ENCODE measurements at regions not wholly inside any gene's neighbourhood (a gene's known extent, or its start where the extent isn't known, plus 50 kb on each side); places are given as distances from the start of the nearest gene placed in this dataset.

DNA sequence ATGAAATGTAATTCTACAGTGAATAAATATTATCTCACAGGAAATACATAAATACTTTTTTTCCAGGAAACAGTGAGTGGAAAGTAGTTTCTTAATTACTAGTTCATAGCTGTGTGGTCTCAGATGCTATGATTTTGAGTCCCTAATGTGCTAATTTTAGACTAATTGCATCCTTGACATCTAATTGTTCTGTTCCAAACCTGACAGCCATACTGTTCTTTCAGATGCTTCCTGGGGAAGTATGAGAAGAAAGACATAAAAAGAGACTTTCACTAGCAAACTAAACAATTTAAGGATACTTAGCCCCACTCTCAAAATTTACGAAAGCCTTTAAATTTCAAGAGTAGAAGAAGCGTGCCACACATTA is 350.9 kb upstream of the CDH20 start:
- Mint-ChIP-seq H3K27ac (no peak overlapping the region), H3K36me3 (ENCODE audit: low read depth) (no peaks in the 10 kb centered on the region), H3K27me3 (ENCODE audit: low read depth) (no peaks in the 10 kb centered on the region), H3K9me3 (no peaks in the 10 kb centered on the region), H3K4me1 (ENCODE audit: low read depth) (no peaks in the 10 kb centered on the region), H3K4me3 (no peak overlapping the region)
- CTCF ChIA-PET, result no interaction called here
- DNase-seq, result no peak
- intact Hi-C loops (cut with micrococcal nuclease), result no loop called here

DNA sequence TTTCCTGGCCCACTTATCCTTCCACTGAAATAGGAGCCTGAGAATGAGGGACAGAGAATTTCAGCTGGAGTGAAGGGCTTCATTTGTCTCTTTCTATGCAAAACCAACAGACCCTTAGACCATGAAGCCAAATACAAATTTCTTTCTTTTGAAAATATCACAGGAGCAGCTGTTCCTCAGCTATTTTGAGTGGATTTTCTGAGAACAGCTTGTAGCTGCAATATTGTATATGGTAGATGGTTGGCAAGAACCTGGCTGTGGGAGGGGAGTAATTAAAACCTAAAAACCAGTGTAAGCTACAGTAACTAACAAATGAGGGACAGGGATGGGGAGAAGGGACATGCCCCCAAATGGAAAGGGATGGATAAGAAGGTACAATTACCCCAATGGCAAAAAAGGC is 350.3 kb upstream of the CDH20 start:
- CTCF ChIA-PET, result interaction anchor here (1.0 kb wide), 1 partner anchor 15 kb away, joined by 3 read pairs; no protein-coding TSS in a partner anchor
- no peaks in the 10 kb centered on the region for H3K9me3 Mint-ChIP-seq
- H3K4me3 Mint-ChIP-seq, result no peak overlapping the region
- H3K4me1 Mint-ChIP-seq (ENCODE audit: low read depth), result no peaks in the 10 kb centered on the region
- H3K27ac Mint-ChIP-seq, result no peak overlapping the region
- no peaks in the 10 kb centered on the region for H3K27me3 Mint-ChIP-seq (ENCODE audit: low read depth)
- intact Hi-C loops (cut with micrococcal nuclease), result no loop called here
- DNase-seq, result no peak
- no peaks in the 10 kb centered on the region for H3K36me3 Mint-ChIP-seq (ENCODE audit: low read depth)

DNA sequence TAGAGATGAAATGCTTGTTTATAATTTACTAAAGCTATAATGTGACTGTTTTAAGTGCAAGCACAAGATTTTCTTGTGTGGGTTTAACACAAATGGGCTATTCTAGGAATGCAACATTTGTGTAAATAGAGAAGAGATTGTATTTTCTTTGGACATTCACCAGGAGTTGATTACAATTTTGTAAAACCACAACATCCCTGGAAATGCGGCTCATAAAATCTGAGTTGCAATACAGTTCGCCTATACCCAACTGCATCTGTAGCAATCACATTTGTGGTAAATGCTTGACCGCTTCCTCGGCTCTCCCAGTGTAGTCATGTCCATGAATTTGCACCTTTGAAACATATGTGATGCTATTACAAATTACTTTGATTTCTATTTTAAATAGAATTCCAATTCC is 348.7 kb upstream of the CDH20 start:
- no peaks in the 10 kb centered on the region for H3K9me3 Mint-ChIP-seq
- H3K27ac Mint-ChIP-seq, result no peak overlapping the region
- CTCF ChIA-PET, result no interaction called here
- intact Hi-C loops (cut with micrococcal nuclease), result no loop called here
- H3K27me3 Mint-ChIP-seq (ENCODE audit: low read depth), result no peaks in the 10 kb centered on the region
- DNase-seq, result no peak
- H3K4me3 Mint-ChIP-seq, result no peak overlapping the region
- no peaks in the 10 kb centered on the region for H3K4me1 Mint-ChIP-seq (ENCODE audit: low read depth)
- H3K36me3 Mint-ChIP-seq (ENCODE audit: low read depth), result no peaks in the 10 kb centered on the region

DNA sequence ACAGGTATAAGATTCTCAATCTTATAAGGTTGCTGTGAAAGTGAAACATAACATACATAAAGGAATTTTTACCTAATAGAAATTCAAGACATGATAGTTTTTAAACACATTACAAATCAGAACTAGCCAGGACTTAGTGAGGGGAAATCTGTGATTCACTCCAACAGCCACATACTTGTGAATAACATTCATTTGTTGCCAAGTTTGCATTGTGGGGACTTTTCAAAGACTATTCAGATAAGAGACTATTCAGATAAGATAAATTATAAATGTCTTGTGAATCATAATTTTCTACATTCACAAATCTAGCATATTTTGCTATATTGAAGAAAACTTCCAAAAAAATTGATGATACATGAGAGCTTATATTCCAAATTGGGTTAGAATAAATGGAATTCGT is 345.3 kb upstream of the CDH20 start:
- CTCF ChIA-PET, result no interaction called here
- H3K4me1 Mint-ChIP-seq (ENCODE audit: low read depth), result no peaks in the 10 kb centered on the region
- H3K27ac Mint-ChIP-seq, result no peak overlapping the region
- DNase-seq, result no peak
- intact Hi-C loops (cut with micrococcal nuclease), result no loop called here
- H3K36me3 Mint-ChIP-seq (ENCODE audit: low read depth), result no peaks in the 10 kb centered on the region
- peaks cover 1% of the 10 kb centered on the region for H3K9me3 Mint-ChIP-seq
- H3K27me3 Mint-ChIP-seq (ENCODE audit: low read depth), result no peaks in the 10 kb centered on the region
- H3K4me3 Mint-ChIP-seq, result no peak overlapping the region

DNA sequence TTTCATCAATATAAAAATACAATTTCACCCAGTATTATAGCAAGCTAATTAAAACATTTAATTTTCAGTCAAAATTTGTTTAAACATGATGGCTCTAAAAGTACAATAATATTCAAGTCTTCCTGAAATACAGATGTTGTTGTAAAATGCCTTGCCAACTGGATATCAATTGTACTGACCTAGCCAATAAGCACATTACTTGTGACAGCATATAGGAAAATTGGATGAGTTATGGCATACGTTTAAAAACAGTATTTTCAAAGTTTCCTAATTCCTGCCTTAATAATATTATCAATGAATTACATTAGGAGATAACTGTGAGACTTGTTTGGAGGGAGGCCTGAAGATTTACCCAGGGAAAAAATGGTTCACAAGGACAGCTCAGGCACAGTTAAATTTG is 336.9 kb upstream of the CDH20 start:
- no peaks in the 10 kb centered on the region for H3K27me3 Mint-ChIP-seq (ENCODE audit: low read depth)
- intact Hi-C loops (cut with micrococcal nuclease), result no loop called here
- CTCF ChIA-PET, result no interaction called here
- no peak overlapping the region for H3K4me3 Mint-ChIP-seq
- H3K9me3 Mint-ChIP-seq, result peaks cover 10% of the 10 kb centered on the region
- H3K27ac Mint-ChIP-seq, result no peak overlapping the region
- no peaks in the 10 kb centered on the region for H3K36me3 Mint-ChIP-seq (ENCODE audit: low read depth)
- no peaks in the 10 kb centered on the region for H3K4me1 Mint-ChIP-seq (ENCODE audit: low read depth)
- no peak for DNase-seq

DNA sequence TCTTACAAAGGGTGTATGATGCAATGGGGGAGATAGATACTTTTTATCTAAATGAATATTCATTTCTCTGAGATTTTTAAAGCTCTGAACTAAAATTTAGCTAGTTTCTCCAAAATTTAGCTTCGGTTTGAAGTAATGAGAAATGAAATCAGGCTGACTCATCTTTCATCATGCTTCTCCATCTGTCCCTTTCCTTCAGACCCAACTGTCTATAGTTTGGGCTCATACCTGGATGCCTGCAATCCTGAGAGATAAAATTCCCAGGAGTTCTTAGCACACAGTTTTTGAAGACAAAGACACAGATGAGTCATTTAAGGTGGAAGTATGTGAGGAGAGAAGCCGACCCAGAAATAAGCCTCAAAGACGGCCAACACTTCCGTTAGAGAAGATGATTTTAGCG is 336.4 kb upstream of the CDH20 start:
- no peak for DNase-seq
- no peaks in the 10 kb centered on the region for H3K4me1 Mint-ChIP-seq (ENCODE audit: low read depth)
- intact Hi-C loops (cut with micrococcal nuclease), result no loop called here

DNA sequence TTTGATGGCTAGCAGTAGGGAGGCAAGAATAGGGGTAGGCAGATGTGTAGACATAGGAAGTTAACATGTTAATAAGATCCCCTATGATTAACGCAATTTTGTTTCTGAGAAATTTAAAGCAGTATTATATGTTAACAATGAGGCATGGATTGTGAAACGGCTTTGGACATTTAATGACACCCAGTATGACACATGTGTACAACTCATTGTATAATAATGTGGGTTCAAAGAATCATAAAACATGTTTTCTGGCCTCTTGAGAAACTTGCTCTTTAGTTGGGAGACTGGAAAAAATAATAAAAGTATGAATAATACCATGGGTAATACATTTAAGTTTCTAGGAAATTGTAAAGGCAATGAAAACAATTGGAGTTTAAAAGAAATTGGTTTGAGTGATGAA is 332.1 kb upstream of the CDH20 start:
- Mint-ChIP-seq H3K27me3 (ENCODE audit: low read depth) (no peaks in the 10 kb centered on the region), H3K27ac (no peak overlapping the region), H3K9me3 (peaks cover 5% of the 10 kb centered on the region), H3K36me3 (ENCODE audit: low read depth) (no peaks in the 10 kb centered on the region), H3K4me1 (ENCODE audit: low read depth) (no peaks in the 10 kb centered on the region), H3K4me3 (no peak overlapping the region)
- CTCF ChIA-PET, result no interaction called here
- DNase-seq, result no peak
- intact Hi-C loops (cut with micrococcal nuclease), result no loop called here

More for the DNA sequence above, 336.4 kb upstream of the CDH20 start:
- Mint-ChIP-seq H3K36me3 (ENCODE audit: low read depth) (no peaks in the 10 kb centered on the region), H3K27ac (no peak overlapping the region), H3K9me3 (peaks cover 9% of the 10 kb centered on the region), H3K27me3 (ENCODE audit: low read depth) (no peaks in the 10 kb centered on the region), H3K4me3 (no peak overlapping the region)
- CTCF ChIA-PET, result no interaction called here

DNA sequence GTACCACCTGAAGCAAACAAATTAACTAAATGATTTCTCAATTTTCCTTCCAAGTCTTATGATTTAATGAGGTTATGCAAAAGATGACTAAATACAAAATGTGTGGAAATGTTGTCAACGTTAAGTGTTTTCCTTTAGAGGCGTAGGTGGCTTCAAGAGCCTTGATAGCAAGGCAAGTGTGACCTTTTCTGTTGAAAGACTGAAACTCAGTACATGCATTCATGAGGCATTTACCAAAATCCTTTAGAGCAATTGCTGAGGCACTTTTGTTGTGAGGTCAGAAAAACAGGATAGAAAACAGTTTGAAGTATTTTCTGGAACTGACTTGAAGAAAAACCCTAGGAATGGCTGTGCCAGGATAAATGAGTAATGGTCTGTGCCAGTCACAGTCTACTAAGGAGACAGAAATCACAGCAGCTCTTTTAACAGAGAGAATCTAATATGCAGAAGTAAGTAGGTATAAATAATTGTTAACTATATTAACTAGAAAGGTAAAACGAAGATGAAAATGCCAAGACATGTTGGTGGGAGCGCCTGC is 326.5 kb upstream of the CDH20 start:
- Mint-ChIP-seq H3K27me3 (ENCODE audit: low read depth) (no peaks in the 10 kb centered on the region), H3K4me1 (ENCODE audit: low read depth) (no peaks in the 10 kb centered on the region), H3K4me3 (no peak overlapping the region), H3K9me3 (peaks cover 3% of the 10 kb centered on the region), H3K27ac (no peak overlapping the region), H3K36me3 (ENCODE audit: low read depth) (no peaks in the 10 kb centered on the region)
- CTCF ChIA-PET, result no interaction called here
- intact Hi-C loops (cut with micrococcal nuclease), result no loop called here
- no peak for DNase-seq

DNA sequence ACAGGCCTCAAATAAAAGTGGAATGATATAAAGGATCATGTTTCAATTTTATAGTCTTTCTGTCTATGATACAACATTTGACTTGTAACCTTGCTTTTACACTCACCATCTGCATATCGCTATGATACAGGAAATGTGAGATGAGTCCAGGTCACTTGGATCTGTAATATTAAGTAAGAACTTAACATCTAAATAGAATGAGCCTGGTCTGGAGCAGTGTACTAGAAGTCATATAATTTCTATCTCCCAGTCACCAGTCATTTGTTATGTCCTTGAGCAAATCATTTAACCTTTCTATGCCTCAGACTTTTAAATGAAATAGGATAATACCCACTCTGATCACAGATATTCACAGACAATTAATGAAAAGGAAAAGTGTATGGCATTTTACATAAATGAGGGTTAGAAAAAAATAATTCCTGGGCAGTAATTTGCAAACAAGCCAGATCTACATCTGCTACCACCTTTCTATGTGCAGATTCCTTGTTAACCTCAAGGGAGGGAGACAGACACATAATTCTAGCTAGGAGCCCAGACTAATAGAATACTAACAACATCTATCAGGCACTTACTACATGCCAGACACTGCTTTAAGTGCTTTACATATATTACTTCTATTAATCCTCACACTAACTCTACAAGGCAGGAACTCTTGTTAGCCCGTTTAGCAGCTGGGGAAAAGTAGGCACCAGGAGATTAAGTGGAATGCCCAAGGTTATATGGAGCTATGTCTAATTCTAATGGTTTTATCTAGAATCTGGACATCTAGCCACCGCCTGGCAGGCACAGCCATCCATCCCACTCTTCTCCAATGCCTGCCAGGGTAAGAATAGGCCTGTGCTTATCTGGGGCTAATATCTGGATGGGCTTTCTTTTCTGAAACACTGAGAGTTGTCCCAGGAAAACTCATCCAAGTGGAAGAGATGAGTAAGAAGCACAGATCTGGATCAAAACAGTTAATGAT is 313.6 kb upstream of the CDH20 start:
- CTCF ChIA-PET, result no interaction called here
- intact Hi-C loops (cut with micrococcal nuclease), result no loop called here
- DNase-seq, result no peak
- Mint-ChIP-seq H3K27ac (no peak overlapping the region), H3K27me3 (ENCODE audit: low read depth) (no peaks in the 10 kb centered on the region), H3K4me1 (ENCODE audit: low read depth) (no peaks in the 10 kb centered on the region), H3K4me3 (no peak overlapping the region), H3K9me3 (peaks cover 4% of the 10 kb centered on the region), H3K36me3 (ENCODE audit: low read depth) (no peaks in the 10 kb centered on the region)

DNA sequence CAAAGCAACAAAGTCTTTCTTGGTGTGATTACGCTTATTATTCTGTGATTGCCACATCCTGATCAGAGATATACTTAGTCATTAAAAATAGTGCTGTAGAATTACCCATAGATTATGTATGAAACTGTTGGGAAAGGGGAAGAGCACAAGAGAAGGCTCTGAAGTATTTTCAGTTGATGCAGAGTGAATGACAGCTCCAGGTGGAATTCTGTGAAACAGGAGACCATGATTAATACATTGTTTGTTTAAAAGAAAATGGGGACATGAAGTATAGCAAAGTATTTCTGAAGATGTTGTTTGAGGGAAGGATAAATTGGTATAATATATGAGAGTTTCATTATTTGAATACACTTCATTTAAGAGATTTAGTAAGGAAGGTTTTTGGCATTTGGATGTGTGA is 307.6 kb upstream of the CDH20 start:
- Mint-ChIP-seq H3K27ac (no peak overlapping the region), H3K4me1 (ENCODE audit: low read depth) (no peaks in the 10 kb centered on the region), H3K4me3 (no peak overlapping the region), H3K9me3 (peaks cover 9% of the 10 kb centered on the region), H3K27me3 (ENCODE audit: low read depth) (no peaks in the 10 kb centered on the region), H3K36me3 (ENCODE audit: low read depth) (no peaks in the 10 kb centered on the region)
- CTCF ChIA-PET, result interaction anchor here (0.5 kb wide), 1 partner anchor 1106 kb away, joined by 4 read pairs; no protein-coding TSS in a partner anchor
- no peak for DNase-seq
- intact Hi-C loops (cut with micrococcal nuclease), result no loop called here

DNA sequence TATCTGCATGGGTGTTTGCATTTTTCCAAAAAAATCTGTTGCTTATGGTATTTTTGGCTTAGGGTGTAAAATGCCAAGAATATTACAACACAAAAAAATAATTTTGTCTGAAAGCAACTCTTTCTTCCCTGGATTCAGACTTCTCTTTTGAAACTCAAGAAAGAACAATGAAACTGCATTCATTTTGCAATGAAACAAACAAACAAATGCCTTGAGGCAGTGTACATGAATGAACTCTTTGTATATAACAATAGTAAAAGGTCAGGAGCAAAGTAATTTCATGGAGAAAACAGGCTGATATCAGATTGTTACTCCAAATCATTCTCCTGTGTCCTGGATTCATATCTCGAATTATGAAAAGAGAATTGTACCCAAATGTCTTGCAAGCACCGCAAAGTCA is 301.6 kb upstream of the CDH20 start:
- intact Hi-C loops (cut with micrococcal nuclease), result no loop called here
- Mint-ChIP-seq H3K4me1 (ENCODE audit: low read depth) (no peaks in the 10 kb centered on the region), H3K27ac (no peak overlapping the region), H3K27me3 (ENCODE audit: low read depth) (no peaks in the 10 kb centered on the region), H3K4me3 (no peak overlapping the region), H3K9me3 (peaks cover 5% of the 10 kb centered on the region), H3K36me3 (ENCODE audit: low read depth) (no peaks in the 10 kb centered on the region)
- CTCF ChIA-PET, result no interaction called here
- DNase-seq, result no peak

DNA sequence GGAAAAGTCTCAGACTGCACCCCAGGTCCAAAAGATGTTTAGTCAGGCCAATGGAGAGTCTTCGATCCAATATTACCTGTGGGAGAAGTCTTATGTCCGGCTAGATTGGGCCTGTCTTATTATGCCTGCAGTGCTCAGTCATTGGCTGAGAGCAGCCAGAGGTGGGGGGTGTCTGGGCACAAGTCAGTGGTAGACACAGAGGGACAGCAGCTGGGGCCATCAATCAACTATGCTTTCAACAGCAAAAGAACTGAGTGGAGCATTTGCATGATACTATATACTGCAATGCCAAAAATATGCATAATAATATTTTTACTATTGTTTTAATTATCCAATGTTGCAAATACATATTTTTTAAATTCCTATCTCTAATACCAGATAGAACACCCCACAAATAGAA is 298.6 kb upstream of the CDH20 start:
- Mint-ChIP-seq H3K27me3 (ENCODE audit: low read depth) (no peaks in the 10 kb centered on the region), H3K4me3 (no peak overlapping the region), H3K27ac (no peak overlapping the region), H3K36me3 (ENCODE audit: low read depth) (no peaks in the 10 kb centered on the region), H3K4me1 (ENCODE audit: low read depth) (no peaks in the 10 kb centered on the region), H3K9me3 (peaks cover 5% of the 10 kb centered on the region)
- no peak for DNase-seq
- CTCF ChIA-PET, result no interaction called here
- intact Hi-C loops (cut with micrococcal nuclease), result no loop called here

DNA sequence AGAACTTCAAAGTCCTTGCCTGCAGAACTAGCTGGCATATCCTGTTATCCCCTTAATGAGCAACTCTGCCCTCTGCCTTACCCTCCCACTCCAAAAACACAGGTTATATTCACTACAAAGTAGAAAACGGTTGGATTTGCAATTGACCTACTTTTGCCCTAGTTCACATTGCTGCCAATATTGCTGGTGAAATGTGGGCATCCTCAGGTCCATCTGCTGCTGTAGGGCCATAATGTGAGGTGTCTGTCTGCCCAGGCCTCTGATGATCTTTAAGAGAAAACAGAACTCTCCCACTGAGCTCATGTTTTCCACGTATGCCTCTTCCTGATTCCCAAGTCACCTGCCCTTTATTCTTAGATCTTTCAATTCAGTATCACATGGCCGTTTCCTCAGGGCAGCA is 294.0 kb upstream of the CDH20 start:
- H3K9me3 Mint-ChIP-seq, result peaks cover 3% of the 10 kb centered on the region
- no peak overlapping the region for H3K27ac Mint-ChIP-seq
- H3K4me1 Mint-ChIP-seq (ENCODE audit: low read depth), result no peaks in the 10 kb centered on the region
- no peaks in the 10 kb centered on the region for H3K27me3 Mint-ChIP-seq (ENCODE audit: low read depth)
- no peak overlapping the region for H3K4me3 Mint-ChIP-seq
- CTCF ChIA-PET, result no interaction called here
- intact Hi-C loops (cut with micrococcal nuclease), result no loop called here
- no peaks in the 10 kb centered on the region for H3K36me3 Mint-ChIP-seq (ENCODE audit: low read depth)
- DNase-seq, result no peak

All from activated naive CD4-positive, alpha-beta T cell treated with anti-CD3 and anti-CD28 coated beads for 36 hours (primary cell).